ENCODE measurements at regions not wholly inside any gene's neighbourhood (a gene's known extent, or its start where the extent isn't known, plus 50 kb on each side); places are given as distances from the start of the nearest gene placed in this dataset.

DNA sequence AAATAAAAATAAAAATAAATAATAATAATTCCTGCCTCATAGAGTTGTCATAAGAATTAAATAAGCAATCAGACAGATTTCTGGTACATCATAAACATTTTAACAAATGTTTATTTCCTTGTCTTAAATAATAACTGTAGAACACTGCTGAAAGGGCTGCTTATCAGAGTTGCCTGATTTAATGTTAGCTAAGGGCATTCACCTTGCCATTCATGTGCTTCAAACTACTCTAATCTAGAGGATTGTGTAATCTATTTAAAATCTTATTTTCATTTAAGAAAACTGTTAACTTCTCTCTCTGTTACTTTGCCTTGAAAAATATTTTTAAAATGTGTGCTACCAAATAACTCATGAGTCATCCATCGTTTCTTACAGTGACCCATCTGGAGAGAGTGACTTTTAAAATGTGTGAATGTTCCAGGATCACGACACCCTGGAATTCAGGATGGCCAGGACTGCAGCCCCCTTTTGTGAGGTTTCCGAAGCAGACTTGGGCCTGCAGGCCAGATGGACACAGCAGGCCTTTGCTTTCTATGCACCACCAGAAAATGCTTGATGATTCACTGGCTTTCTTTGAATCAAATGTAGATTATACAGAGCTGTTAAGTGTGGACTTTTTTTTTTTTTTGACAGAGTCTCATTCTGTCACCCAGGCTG is 109.1 kb upstream of the TNS3 start:
- DNase-seq: no peak

DNA sequence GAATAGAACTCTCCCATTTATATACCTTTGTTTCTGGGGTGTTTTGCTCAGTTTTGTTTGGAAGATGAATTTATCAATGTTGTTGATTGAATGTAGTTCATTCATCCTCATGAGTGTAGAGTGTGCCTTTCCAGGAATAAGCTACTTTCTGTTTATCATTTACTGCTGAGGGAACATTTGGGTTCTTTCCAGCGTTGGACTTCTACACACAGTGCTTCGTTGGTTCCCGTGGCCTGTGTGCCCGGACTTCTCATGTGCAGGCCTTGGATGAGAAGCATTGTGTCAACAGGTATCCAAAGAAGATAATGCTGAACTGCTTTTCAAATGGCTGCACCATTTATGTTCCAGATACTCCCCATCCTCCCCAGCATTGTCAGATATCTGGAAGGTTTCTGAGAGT is 107.6 kb upstream of the TNS3 start:
- no peak for DNase-seq

DNA sequence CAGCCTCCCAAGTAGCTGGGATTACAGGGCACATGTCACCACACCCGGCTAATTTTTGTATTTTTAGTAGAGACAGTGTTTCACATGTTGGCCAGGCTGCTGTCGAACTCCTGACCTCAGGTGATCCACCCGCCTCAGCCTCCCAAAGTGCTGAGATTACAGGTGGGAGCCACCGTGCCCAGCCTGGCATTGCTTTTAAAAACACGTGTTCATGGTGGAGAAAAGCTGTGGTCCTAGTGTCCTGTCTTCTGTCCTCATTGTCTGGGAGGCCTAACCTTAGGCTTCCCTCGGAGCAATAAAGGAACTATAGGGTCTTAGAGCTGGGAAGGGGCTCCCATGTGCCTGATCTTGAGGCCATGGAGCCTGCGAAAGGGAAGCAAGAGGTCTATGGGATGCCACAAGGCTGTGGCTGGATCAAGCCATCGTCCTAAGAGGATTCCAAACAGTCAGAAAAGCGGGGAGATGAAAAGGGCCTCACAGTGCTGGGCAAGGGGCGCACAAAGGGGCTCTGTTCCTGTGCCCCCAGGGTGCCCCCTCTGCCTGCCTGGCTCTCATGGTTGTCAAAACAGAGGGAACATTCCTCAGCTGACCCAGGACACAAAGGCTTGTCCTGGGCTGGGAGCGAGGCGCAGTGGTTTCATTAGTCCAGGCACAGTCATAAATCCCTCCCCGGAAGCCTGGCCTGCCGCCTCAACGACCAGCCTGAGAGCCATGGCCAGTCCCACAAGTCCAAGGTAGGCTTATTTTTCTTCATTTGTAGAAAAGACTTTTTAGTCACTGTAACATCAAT is 106.6 kb upstream of the TNS3 start:
- DNase-seq: no peak

DNA sequence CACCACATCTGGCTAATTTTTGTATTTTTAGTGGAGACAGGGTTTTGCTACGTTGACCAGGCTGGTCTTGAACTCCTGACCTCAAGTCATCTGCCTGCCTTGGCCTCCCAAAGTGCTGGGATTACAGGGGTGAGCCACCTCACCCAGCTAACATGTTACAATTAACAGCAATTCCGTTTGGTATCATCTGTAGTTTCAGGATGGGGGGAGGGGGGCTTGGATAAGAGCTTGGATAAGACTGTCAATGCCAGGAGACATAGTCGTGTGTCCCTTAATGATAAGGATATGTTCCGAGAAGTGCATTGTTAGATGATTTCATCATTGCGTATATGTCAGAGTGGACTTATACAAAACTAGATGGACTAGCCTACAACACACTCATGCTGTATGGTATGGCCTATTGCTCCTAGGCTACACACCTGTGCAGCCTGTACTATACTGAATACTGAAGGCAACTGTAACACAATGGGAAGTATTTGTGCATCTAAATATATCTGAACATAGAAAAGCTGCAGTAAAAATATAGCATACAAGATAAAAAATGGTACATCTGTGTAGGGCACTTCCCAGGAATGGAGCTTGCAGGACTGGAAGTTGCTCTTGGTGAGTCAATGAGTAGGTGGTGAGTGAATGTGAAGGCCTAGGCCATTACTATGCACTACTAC is 103.9 kb upstream of the TNS3 start:
- no peak for DNase-seq

DNA sequence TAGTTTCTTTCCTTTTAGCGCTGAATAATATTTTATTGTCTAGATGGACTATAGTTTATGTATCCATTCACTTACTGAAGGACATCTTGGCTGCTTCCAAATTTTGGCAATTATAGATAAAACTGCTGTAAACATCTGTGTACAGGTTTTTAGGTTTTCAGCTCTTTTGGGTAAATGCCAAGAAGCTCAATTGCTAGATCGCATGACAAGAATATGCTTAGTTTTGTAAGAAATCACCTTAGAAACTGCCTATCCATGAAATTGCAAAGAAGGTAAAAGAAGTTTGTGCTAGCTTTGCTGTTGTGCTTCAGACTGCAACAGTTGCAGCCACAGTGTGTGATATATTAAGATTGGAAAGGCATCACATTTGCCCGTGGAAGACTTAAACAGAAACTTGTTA is 103.2 kb upstream of the TNS3 start:
- DNase-seq: no peak

DNA sequence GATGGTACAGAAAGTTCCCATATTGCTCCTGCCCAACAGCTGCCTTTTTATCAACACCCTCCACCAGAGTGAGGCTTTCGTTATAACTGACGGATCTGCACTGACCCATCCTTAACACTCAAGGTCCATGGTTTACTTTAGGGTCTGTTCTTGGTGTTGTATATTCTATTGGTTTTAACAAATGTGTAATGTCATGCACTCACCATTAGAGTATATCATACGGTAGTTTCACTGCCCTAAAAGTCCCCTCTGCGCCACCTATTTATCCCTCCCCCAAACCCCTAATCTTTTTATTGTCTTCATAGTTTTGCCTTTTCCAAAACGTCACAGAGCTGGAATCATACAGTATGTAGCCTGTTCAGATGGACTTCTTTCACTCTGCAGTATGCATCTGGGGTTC is 102.8 kb upstream of the TNS3 start:
- DNase-seq: no peak

DNA sequence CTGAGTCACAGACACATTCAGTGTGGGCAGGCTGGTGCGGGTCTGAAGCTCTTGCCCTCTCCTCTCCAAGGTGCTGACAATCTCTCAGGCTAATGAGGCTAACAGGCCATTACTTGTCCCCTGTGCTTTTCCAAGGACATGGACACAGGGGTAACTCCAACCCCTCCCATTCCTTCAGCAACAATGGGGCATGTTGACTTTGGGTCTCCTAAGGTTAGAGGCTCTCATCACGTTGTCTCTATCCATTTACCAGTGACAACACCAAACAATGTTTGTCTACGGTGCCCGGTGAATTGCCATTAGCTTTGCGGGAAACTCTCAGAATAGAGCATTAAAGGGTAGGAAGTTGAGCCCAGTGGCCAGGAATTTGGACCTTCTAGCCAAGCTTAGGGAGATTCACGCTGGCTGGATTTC is 101.6 kb upstream of the TNS3 start:
- DNase-seq: no peak

DNA sequence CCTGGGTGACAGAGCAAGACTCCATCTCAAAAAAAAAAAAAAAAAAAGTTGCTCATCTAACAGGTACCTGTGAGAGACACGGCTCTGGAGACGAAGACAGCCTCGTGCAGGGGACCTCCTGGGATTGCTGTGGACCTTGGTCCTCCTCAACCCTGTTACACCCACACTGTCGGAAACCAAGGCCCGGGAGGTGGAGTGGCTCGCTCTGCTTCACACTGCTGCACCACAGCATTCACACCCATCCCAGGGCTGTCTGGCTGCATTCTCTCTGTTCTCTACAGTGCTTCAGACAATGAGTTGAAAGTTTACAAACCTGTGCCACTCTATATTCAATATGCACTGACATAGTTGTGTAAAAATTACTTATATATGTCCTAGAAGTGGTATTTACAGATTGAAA is 101.0 kb upstream of the TNS3 start:
- no peak for DNase-seq

DNA sequence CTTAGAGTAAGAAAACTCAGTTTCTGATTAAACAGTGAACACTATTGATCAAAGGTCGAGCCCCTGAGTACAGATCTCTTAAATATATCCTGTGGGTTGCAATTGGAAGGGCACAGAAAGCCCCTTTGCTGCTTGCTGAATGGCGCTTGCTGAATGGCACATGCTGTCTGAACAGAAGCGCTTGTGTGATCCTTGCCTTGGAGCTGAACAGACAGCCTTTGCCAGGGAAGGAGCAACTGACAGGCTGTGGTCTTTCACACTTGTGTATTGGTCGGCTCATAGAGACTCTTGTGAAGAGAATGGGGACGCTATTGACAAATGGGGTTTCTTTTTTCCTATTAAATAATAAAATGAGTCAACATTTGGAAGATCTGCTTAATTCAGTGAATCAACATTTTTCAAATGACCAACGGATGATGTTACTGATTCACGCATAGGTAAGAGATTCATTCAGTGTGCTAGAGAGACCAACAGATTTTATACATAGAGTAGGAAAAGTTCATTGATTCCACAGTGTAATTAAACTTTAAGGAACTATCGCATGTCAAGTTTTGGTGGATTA is 99.4 kb upstream of the TNS3 start:
- no peak for DNase-seq

DNA sequence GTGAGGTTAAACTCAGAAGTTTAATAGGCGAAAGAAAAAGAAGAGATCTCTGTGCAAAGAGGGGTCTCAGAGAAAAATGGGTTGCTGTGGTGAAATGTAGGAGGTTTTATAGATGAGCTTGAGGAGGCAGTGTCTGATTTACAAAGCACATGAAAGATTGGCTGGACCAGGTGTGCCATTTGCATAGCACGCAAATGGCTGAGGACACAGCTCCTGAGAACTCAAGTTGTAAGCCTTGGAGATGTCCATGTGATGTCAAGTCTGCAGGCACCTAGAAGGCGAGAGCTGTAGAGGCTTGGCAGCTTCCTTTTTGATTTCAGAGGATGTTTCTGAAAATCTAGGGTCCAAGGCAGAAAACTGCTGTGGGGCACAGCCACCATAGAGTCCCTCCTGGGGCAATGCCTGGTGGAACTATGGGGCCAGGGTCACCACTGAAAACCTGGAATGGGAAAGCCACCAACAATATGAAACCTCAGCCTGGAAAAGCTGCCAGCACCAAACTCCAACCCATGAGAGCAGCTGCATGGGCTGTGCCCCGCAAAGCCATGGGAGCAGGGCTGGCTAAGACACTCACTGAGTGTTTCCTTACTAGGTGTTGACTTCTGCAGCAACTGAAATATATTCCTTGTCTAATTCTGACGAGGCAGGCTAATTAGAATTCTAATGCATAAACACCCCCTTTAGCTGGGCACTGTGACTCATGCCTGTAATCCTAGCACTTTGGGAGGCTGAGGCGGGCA is 96.9 kb upstream of the TNS3 start:
- DNase-seq: no peak

DNA sequence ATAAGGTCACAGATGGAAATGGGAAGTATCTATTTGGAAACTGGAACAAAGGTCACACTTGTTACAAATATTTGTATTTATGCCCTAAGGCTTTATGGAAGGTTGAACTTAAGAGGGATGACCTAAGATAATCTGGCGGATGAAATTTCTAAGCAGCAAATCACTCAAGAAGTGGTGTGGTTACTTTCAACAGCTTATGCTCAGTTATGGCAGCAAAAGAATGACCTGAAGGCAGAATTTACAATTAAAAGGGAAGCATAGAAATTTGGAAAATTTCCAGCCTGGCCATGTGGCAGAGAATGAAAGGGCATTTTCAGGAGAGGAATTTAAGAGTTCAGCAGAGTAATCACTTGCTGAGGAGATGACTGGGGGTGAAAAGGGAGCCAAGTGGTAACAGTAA is 95.8 kb upstream of the TNS3 start:
- no peak for DNase-seq

DNA sequence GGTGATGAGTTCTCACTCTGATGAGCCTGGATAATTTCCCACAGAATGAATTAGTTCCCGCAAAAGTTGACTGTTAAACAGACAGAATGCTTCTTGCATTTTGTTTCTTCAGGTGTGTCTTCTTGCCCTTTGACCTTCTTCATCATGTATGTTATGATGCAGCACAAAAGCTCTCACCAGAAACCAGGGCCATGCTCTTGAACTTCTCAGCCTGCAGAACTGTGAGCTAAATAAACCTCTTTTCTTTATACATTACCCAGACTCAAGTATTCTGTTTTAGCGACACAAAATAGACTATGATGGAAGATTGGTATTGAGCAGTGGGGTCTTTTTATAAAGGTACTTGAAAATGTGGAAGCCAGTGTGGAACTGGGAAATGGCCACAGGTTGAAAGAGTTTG is 95.2 kb upstream of the TNS3 start:
- DNase-seq: no peak

DNA sequence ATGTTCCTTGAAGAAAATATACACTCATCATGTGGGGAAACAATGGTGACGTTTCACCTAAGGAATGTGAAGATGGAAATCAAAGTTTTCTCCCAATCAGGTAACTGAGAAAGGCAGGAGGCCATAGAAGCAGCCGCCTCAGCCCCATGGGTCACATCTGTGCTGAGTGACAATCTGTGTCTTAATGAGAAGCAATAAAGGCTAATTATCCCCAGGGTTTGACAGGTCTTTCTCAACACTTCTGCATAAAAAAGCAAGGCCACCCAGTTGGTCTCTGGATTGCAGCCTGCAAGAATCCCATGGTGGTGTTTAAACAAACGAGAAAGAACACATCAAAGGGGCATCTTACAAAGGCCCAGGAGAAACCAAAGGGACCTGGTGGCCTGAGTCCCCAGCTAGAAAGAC is 91.1 kb upstream of the TNS3 start:
- no peak for DNase-seq

DNA sequence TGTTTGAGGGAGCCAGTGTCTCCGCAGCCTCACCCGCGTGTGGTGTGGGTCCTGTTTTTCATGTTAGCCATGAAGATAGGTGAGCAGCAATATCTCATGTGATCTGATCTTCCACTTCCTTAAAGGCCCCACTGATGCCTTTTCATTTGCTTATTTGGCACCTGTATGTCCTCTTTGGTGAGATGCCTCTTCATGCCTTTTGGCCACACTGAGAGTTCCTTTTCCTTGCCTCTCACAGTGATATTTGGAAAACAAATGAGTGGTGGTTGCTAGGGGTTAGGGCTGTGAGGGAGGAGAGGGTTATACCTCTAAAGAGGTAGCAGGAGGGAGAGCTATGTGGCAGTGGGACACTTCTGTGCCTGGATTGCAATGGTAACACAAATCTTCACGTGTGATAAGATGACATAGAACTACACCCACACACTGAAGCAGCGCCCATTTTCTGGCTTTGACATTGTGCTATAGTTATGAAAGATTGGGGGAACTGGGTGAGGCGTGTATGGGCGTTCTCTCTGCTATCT is 90.4 kb upstream of the TNS3 start:
- DNase-seq: no peak

DNA sequence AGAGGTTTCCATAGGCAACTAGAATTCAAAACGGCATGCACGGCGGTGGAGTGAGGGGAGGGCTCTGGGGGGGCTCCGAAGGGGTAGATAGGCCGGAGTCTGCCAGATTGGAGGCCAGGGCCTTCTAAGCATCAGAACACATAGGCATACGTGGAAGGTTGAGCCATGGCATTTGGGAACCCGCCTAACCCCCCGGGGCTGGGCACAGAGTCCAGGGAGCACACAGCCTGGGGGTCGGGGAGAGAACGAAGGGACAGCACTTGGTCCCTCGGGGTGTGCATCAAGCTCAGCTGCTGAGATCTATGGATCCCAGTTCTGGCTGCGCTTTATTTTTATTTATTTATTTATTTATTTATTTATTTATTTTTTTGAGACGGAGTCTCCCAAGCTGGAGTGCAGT is 89.4 kb upstream of the TNS3 start:
- DNase-seq: no peak

DNA sequence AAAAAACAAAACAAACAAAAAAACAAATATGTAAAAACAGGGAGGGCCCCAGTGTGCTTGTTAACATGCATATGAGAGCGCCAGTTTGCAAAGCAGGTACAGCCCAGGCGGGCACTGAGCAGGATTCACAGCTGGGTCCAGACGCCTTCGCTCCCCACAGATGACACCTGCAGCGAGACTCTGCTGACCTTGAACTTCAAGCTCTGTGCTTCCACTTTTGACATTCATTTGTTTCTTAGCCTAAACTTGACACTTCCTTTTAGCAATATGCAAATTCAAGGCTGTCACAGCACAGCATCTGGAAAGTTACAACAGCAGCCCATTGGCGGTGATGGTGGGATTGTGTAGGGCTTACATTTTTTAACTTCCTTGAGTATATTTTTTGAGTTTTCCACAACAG is 88.8 kb upstream of the TNS3 start:
- no peak for DNase-seq

DNA sequence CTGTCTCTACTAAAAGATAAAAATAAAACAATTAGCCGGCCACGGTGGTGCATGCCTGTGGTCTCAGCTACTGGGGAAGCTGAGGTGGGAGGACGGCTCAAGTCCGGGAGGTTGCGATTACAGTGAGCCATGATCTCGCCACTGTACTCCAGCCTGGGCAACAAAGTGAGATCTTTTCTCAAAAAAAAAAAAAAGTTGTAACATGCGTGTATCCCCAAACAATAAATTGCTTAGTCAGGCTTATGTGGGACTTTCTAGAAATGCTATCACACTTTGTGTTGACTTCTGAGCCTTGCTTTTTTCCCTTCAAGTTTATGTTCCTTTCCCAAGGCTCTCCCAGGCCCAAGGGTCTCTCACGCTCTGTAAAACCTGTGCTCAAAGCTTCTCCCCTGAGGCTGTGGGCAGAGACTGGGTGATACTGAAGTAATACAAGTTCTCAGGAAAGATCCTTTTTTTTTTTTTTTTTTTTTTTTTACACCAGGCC is 88.0 kb upstream of the TNS3 start:
- DNase-seq: no peak

DNA sequence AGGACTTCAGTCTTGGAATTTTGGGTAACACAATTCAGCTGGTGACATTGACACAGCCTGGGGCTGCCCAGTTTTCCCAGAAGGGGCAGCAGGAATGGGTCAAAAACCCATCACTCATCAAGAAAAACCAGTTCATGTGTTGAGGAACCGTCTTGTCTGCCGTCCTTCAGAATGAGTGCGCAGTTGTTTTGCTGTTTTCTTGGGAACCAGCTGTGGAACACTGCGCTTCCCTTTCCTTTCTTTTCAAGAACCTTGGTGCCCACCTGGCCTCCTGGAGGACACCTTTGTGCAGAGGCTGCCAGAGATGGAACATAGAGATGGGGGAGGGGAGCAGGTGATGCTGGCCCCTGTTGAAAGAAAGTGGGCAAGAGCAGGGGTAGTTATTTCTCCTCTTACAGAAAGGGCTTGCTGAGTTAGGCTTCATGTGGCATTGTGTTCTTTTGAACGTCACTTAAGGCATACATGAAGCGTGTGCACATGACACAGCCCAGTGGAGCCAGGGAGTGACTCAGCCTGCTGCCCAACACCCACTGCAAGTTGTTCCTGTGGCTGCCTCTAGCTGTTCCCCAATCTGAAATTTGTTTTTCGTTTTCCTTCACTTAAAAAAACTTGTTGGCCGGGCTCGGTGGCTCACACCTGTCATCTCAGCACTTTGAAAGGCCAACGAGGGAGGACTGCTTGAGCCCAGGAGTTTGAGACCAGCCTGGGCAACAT is 87.4 kb upstream of the TNS3 start:
- DNase-seq: peak; percentile 51

DNA sequence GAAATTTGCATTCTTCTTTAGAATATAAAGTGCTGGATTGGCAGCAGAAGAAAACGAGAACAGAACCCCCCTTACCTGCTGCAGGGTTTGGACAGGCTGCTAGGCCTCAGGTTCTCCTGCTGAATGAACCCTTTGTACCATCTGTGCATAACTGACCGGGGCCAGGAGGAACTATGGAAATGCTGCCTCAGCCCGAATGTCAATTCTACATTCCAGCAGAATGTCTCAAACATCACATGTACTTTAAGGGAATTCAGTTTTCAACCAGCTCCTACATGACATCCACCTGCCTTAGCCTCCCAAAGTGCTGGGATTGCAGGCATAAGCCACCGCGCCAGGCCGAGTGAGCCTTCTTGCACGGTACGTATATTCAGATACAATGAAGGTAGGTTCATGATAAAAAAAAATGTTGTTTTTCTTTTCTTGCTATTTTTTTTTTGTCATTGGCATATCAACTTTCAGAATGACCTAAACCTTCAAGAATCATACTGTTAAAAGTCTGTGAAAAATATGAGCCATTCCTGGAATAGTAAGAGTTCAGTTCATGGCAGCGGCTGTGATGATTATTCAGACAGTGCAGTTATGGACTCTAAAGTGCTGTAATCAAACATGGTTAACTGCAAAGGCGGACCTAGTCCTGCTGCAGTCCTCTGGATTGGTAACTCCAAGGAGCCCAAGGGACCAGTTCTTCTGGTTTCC is 84.4 kb upstream of the TNS3 start:
- no peak for DNase-seq

DNA sequence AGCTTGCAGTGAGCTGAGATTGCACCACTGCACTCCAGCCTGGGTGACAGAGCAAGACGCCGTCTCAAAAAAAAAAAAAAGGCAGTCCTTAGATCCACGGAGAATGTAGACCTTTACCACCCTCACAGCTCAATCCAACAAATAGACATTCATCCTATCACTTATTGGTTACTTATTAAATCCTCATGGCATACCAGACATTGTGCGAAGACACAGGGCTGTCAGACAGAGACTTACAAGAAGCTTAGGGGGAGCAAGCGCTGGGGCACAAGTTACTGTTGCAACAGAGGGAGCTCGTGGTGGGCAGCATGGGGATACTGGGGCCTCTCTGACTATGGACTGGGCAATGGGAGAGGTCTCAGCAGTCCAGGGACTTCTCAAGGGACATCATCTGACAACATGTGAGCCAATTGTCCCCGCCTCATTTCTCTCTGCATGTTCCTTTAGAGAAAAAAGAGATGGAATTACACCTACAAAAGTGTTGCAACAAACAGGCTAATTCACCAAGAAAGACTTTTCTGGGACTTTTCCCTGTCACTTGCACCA is 82.8 kb upstream of the TNS3 start:
- DNase-seq: no peak

DNA sequence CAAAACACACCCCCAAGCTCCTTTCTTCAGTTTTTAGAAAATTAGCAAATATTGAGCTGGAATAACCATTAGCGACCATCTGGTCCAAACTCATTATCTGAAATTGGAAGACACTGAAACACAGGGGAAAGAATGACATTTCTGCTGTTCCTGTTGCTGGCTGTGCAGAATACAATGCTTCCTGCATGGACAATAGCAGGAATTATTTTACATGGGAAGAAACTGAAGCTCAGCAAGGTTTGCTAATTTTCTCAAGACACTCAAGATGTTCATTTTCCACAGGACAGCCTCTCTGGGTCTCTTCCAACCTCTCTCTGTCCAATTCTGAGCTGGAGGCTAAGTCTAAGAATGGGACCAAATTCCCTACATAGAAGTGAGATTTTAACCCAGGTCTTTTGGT is 81.9 kb upstream of the TNS3 start:
- peak; percentile 52 for DNase-seq

All from dermis blood vessel endothelial cell (primary cell).